ENCODE measurements at regions not wholly inside any gene's neighbourhood (a gene's known extent, or its start where the extent isn't known, plus 50 kb on each side); places are given as distances from the start of the nearest gene placed in this dataset.

DNA sequence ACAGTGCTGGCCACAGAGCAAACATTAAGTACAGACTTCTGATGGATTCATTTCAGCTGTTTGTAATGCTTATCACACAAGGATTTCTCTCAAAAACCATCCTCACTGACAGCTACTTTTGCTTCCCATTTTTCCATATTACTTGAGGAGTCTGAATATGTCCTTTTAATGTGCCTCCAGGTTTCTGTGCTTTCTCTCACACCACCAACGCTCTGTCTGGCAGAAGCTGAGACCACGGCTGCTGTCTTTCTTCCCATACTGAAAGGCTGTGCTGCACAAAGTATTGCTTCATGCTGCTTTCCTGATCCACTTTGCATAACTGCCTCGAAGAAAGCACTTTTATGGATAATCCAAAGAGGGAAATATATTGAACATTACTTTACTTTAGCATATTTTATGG lies 312.1 kb upstream of the ZEB2 start (continued):
- TF ChIP-seq ZNF462 (CRISPR knock-in tag; IDR thresholded peaks at IDR 0.05) = no peak
- no peak for TF ChIP-seq ZNF331 (CRISPR knock-in tag; IDR thresholded peaks at IDR 0.05; ENCODE audit: low read depth)
- no peak for TF ChIP-seq STAT1 (IDR thresholded peaks at IDR 0.05; ENCODE audit: unreplicated experiment)
- TF ChIP-seq EZH2 (IDR thresholded peaks at IDR 0.05; ENCODE audit: low read depth, unreplicated experiment) = no peak

- Histone ChIP-seq H3K27ac (ENCODE audit: low read depth) (no peak overlapping the region), H3K27me3 (ENCODE audit: insufficient read depth) (no peaks in the 10 kb centered on the region), H3K9me2 (ENCODE audit: insufficient read depth) (no peaks in the 10 kb centered on the region), H2AFZ (no peak overlapping the region), H4K20me1 (replicated peaks; ENCODE audit: insufficient read depth) (no peaks in the 10 kb centered on the region), H3K79me2 (replicated peaks; ENCODE audit: insufficient read depth) (no peaks in the 10 kb centered on the region), H3K4me3 (no peak overlapping the region), H3K4me1 (ENCODE audit: insufficient read depth) (peaks cover 8% of the 10 kb centered on the region; the same call in 1 of the 2 replicates), H3K4me2 (no peak overlapping the region), H3F3A (replicated peaks; ENCODE audit: low read depth) (no peaks in the 10 kb centered on the region), H3K36me3 (ENCODE audit: insufficient read depth) (no peaks in the 10 kb centered on the region)
- no peaks in the 10 kb centered on the region for H3K4me1 Mint-ChIP-seq
- no peak overlapping the region for H3K27ac Mint-ChIP-seq
- no peaks in the 10 kb centered on the region for H3K27me3 Mint-ChIP-seq (ENCODE audit: insufficient read depth, low read depth, poor library complexity)
- ATAC-seq (no peak), DNase-seq (ENCODE audit: low spot score) (no peak)
- H3K36me3 Mint-ChIP-seq (ENCODE audit: low read depth) = no peaks in the 10 kb centered on the region
- no peaks in the 10 kb centered on the region for H3K9me3 Mint-ChIP-seq
- H3K4me3 Mint-ChIP-seq = no peak overlapping the region
- no peak for TF ChIP-seq CREB1 (CRISPR knock-in tag; IDR thresholded peaks at IDR 0.05; ENCODE audit: low read depth)
- no peak for TF ChIP-seq STAT1 (IDR thresholded peaks at IDR 0.05; ENCODE audit: unreplicated experiment)
- no peak for TF ChIP-seq NANOG (IDR thresholded peaks at IDR 0.05; ENCODE audit: borderline replicate concordance)
- no peak for TF ChIP-seq ZNF462 (CRISPR knock-in tag; IDR thresholded peaks at IDR 0.05)
- TF ChIP-seq, protein P1, sequence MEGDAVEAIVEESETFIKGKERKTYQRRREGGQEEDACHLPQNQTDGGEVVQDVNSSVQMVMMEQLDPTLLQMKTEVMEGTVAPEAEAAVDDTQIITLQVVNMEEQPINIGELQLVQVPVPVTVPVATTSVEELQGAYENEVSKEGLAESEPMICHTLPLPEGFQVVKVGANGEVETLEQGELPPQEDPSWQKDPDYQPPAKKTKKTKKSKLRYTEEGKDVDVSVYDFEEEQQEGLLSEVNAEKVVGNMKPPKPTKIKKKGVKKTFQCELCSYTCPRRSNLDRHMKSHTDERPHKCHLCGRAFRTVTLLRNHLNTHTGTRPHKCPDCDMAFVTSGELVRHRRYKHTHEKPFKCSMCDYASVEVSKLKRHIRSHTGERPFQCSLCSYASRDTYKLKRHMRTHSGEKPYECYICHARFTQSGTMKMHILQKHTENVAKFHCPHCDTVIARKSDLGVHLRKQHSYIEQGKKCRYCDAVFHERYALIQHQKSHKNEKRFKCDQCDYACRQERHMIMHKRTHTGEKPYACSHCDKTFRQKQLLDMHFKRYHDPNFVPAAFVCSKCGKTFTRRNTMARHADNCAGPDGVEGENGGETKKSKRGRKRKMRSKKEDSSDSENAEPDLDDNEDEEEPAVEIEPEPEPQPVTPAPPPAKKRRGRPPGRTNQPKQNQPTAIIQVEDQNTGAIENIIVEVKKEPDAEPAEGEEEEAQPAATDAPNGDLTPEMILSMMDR (conservative IDR thresholded peaks at IDR 0.05; ENCODE audit: low read depth in 2 of 2) = no peak
- TF ChIP-seq EZH2 (IDR thresholded peaks at IDR 0.05; ENCODE audit: low read depth, unreplicated experiment) = no peak
Observed at GRCh38 chr2:144830543-144830942, 310.6 kb upstream of the ZEB2 start.

Data from GM23338 (cell line).